KMS-11 (cell line): ENCODE measurements at regions not wholly inside any gene's neighbourhood (a gene's known extent, or its start where the extent isn't known, plus 50 kb on each side); places are given as distances from the start of the nearest gene placed in this dataset.
"Not testable (repeated sequence)": the region's sequence is repeated elsewhere in the genome, so short reads cannot be mapped to it uniquely, and the experiment has no call there.

Experiments used
- H2AFZ ChIP-seq: fragments of 200-600 bp; sonication (generic); 2 replicates; pipeline ENCODE4 v1.6.1; 2016; ENCODE audit warnings: antibody characterized with exemption, mixed run types, low read depth
- H3K27ac ChIP-seq: fragments of 200-600 bp; sonication (generic); 2 replicates; pipeline ENCODE4 v1.6.1; 2016; ENCODE audit warnings: mild to moderate bottlenecking, mixed run types
- H3K27me3 ChIP-seq: fragments of 200-600 bp; sonication (generic); 2 replicates; pipeline ENCODE4 v1.6.1; 2017; ENCODE audit warnings: mild to moderate bottlenecking, low read depth, mixed run types, moderate library complexity; ENCODE audit not compliant: insufficient read depth
- H3K36me3 ChIP-seq: fragments of 200-600 bp; sonication (generic); 2 replicates; pipeline ENCODE4 v1.6.1; 2017; ENCODE audit warnings: mild to moderate bottlenecking, mixed run types; ENCODE audit not compliant: insufficient read depth
- H3K4me1 ChIP-seq: fragments of 200-600 bp; sonication (generic); 2 replicates; pipeline ENCODE4 v1.6.1; 2016; ENCODE audit warnings: mild to moderate bottlenecking, low read depth, mixed run types; ENCODE audit not compliant: poor library complexity, severe bottlenecking
- H3K4me2 ChIP-seq: fragments of 200-600 bp; sonication (generic); 2 replicates; pipeline ENCODE4 v1.7.0; 2016; ENCODE audit warnings: mild to moderate bottlenecking, mixed run types
- H3K4me3 ChIP-seq: fragments of 200-600 bp; sonication (generic); IDR thresholded peaks from 2 replicates; pipeline ENCODE4 v1.6.1; 2017; ENCODE audit warnings: low read depth, low read length, mixed read lengths; ENCODE audit not compliant: insufficient read depth
- H3K79me2 ChIP-seq: fragments of 200-600 bp; sonication (generic); 2 replicates; pipeline ENCODE4 v1.6.1; 2016; ENCODE audit warnings: low read depth, mixed run types; ENCODE audit not compliant: insufficient read depth
- H3K9ac ChIP-seq: fragments of 200-600 bp; sonication (generic); 2 replicates; pipeline ENCODE4 v1.6.1; 2016; ENCODE audit warnings: mild to moderate bottlenecking, mixed run types
- H4K20me1 ChIP-seq: fragments of 200-600 bp; sonication (generic); 2 replicates; pipeline ENCODE4 v1.6.1; 2016; ENCODE audit warnings: mild to moderate bottlenecking, mixed run types; ENCODE audit not compliant: insufficient read depth
- CTCF ChIP-seq: fragments of 200-600 bp; sonication (generic); conservative IDR thresholded peaks from 2 replicates; pipeline ENCODE4 v1.6.1; 2017; ENCODE audit warnings: low read depth, mild to moderate bottlenecking, antibody characterized with exemption, low read length, moderate library complexity, mixed read lengths

DNA sequence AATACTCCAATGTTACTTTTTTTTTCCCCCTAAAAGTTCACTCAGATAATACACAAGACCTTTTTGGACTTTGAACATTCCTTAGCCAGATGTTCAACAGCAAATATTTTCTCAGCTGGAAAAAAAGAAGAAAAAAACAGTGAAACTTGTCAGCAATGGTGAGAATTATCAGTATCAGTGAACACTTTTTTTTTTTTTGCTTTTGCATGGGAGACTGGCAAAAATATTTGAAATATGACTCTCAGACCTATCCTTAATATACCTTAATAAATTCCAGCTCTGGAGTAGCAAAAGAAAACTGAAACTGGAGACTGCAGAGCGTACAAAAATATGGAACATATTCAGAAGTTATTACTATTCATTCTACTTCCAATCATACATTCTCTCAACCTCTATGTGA is 92.3 kb downstream of the RFPL4B start:
- Histone ChIP-seq H3K4me2 (no peak overlapping the region), H3K27ac (no peak overlapping the region), H3K4me3 (no peak overlapping the region), H3K4me1 (no peaks in the 10 kb centered on the region), H3K27me3 (no peaks in the 10 kb centered on the region), H3K9ac (no peak overlapping the region), H2AFZ (no peak overlapping the region), H3K36me3 (no peaks in the 10 kb centered on the region), H4K20me1 (no peaks in the 10 kb centered on the region), H3K79me2 (no peaks in the 10 kb centered on the region)
- TF ChIP-seq CTCF = no peak

GRCh38 chr6:112441607-112442006 is 94.5 kb downstream of the RFPL4B start:
- no peaks in the 10 kb centered on the region for H4K20me1 ChIP-seq
- TF ChIP-seq CTCF = no peak

GRCh38 chr6:112443179-112444065 is 96.3 kb downstream of the RFPL4B start:
- Histone ChIP-seq H3K4me2 (no peak overlapping the region), H3K4me1 (no peaks in the 10 kb centered on the region), H3K9ac (no peak overlapping the region), H4K20me1 (no peaks in the 10 kb centered on the region), H3K4me3 (no peak overlapping the region), H3K27ac (no peak overlapping the region), H3K36me3 (no peaks in the 10 kb centered on the region), H3K27me3 (no peaks in the 10 kb centered on the region), H2AFZ (no peak overlapping the region), H3K79me2 (no peaks in the 10 kb centered on the region)
- TF ChIP-seq CTCF = no peak

More at GRCh38 chr6:112441607-112442006, 94.5 kb downstream of the RFPL4B start:
- Histone ChIP-seq H3K27ac (no peak overlapping the region), H3K36me3 (no peaks in the 10 kb centered on the region), H3K9ac (no peak overlapping the region), H3K4me2 (no peak overlapping the region), H3K4me3 (no peak overlapping the region), H2AFZ (no peak overlapping the region), H3K79me2 (no peaks in the 10 kb centered on the region), H3K4me1 (no peaks in the 10 kb centered on the region), H3K27me3 (no peaks in the 10 kb centered on the region)

DNA sequence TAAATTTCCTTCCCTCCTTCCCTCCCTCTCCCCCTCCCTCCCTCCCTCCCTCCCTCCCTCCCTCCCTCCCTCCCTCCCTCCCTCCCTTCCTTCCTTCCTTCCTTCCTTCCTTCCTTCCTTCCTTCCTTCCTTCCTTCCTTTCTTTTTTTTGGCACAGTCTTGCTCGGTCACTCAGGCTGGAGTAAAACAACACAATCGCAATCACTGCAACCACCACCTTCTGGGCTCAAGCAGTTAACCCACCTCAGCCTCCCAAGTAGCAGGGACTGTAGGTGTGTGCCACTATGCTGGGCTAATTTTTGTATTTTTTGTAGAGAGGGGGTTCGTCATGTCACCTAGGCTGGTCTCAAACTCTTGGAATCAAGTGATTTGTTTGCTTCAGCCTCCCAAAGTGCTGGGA is 101.7 kb downstream of the RFPL4B start:
- not testable (repeated sequence) for H3K4me1 ChIP-seq, H3K4me3 ChIP-seq, H3K36me3 ChIP-seq, H2AFZ ChIP-seq, H3K4me2 ChIP-seq, H4K20me1 ChIP-seq, H3K9ac ChIP-seq, H3K79me2 ChIP-seq, H3K27me3 ChIP-seq, H3K27ac ChIP-seq

GRCh38 chr6:112450663-112451062 is 103.5 kb downstream of the RFPL4B start:
- H3K79me2 ChIP-seq = no peaks in the 10 kb centered on the region
- H2AFZ ChIP-seq = no peak overlapping the region
- H3K27me3 ChIP-seq = no peaks in the 10 kb centered on the region
- H3K4me3 ChIP-seq = no peak overlapping the region
- no peak overlapping the region for H3K27ac ChIP-seq
- no peaks in the 10 kb centered on the region for H3K36me3 ChIP-seq
- no peak for TF ChIP-seq CTCF
- H3K4me2 ChIP-seq = no peak overlapping the region
- no peak overlapping the region for H3K9ac ChIP-seq
- no peaks in the 10 kb centered on the region for H4K20me1 ChIP-seq
- H3K4me1 ChIP-seq = no peaks in the 10 kb centered on the region
